GM13976 (cell line): ENCODE measurements at regions not wholly inside any gene's neighbourhood (a gene's known extent, or its start where the extent isn't known, plus 50 kb on each side); places are given as distances from the start of the nearest gene placed in this dataset.

Experiments used
- DNase-seq: peaks from one replicate; pipeline ENCODE4 v3.0.0; 2012; ENCODE audit warnings: low spot score
- CTCF ChIP-seq: IDR thresholded peaks from 2 replicates; pipeline ENCODE4 v1.5.1; 2012; ENCODE audit warnings: borderline replicate concordance, mild to moderate bottlenecking; ENCODE audit not compliant: insufficient read depth; ENCODE audit errors: extremely low read depth, missing control alignments, control extremely low read depth
- in situ Hi-C: fragments of 300-500 bp; cut with MboI; formaldehyde crosslinking; loops from one replicate; pipeline ENCODE4 v1.12.0; 2022; ENCODE audit warnings: low sequenced_read_pairs, mixed read lengths, inconsistent platforms; ENCODE audit not compliant: unreplicated experiment

GRCh38 chr2:103552775-103553174 lies 790.9 kb downstream of the TMEM182 start:
- DNase-seq, result no peak
- TF ChIP-seq CTCF, result no peak
- in situ Hi-C loops, result no loop called here

GRCh38 chr2:103594823-103595222 lies 833.0 kb downstream of the TMEM182 start:
- in situ Hi-C loops, result no loop called here
- DNase-seq, result no peak
- TF ChIP-seq CTCF, result no peak

GRCh38 chr2:103605071-103605780 lies 843.4 kb downstream of the TMEM182 start:
- TF ChIP-seq CTCF, result no peak

GRCh38 chr2:103615611-103616105 lies 853.8 kb downstream of the TMEM182 start:
- in situ Hi-C loops, result no loop called here
- DNase-seq, result no peak

More at GRCh38 chr2:103605071-103605780, 843.4 kb downstream of the TMEM182 start:
- in situ Hi-C loops, result no loop called here
- DNase-seq, result no peak

GRCh38 chr2:103616891-103617290 lies 855.1 kb downstream of the TMEM182 start:
- in situ Hi-C loops, result no loop called here
- DNase-seq, result no peak

More at GRCh38 chr2:103615611-103616105, 853.8 kb downstream of the TMEM182 start:
- no peak for TF ChIP-seq CTCF

GRCh38 chr2:103618112-103618511 lies 856.3 kb downstream of the TMEM182 start:
- DNase-seq, result no peak
- in situ Hi-C loops, result no loop called here
- no peak for TF ChIP-seq CTCF

More at GRCh38 chr2:103616891-103617290, 855.1 kb downstream of the TMEM182 start:
- no peak for TF ChIP-seq CTCF

GRCh38 chr2:103627301-103627700 lies 865.5 kb downstream of the TMEM182 start:
- no peak for DNase-seq
- in situ Hi-C loops, result no loop called here
- TF ChIP-seq CTCF, result no peak
